Naive thymus-derived CD4-positive, alpha-beta T cell (primary cell): ENCODE measurements at regions not wholly inside any gene's neighbourhood (a gene's known extent, or its start where the extent isn't known, plus 50 kb on each side); places are given as distances from the start of the nearest gene placed in this dataset.
"Not testable (repeated sequence)": the region's sequence is repeated elsewhere in the genome, so short reads cannot be mapped to it uniquely, and the experiment has no call there.

ENCODE experiments used
- ATAC-seq: fragments of 150-1000 bp; cut with Tn5 transposase; 2 replicates; pipeline ENCODE4 v1.10.0; 2021; ENCODE audit warnings: mild to moderate bottlenecking, moderate library complexity
- CTCF ChIA-PET: fragments of 350-600 bp; sonication (Branson Sonifier 250); formaldehyde crosslinking; loops from one replicate; lab custom pipeline; 2021; ENCODE audit warnings: antibody characterized with exemption; lab: Charles Lee
- POLR2A ChIA-PET: fragments of 350-600 bp; sonication (Branson Sonifier 250); formaldehyde crosslinking; loops from one replicate; lab custom pipeline; 2021; ENCODE audit warnings: antibody characterized with exemption, inconsistent platforms; lab: Charles Lee
- DNase-seq, 9 donors: peaks; one replicate each; pipeline versions ENCODE4 v3.0.0 to v3.0.0-alpha.2; 2020 to 2022; ENCODE audit warnings: mixed read lengths in 1 of 9
- H3K27ac ChIP-seq: one replicate; pipeline ENCODE4 v1.7.0; 2013; ENCODE audit warnings: mild to moderate bottlenecking, low read depth, low read length, moderate library complexity
- H3K27me3 ChIP-seq, 2 donors: one replicate each; pipeline ENCODE4 v1.7.0; 2013; ENCODE audit warnings: low read length in 2 of 2, mild to moderate bottlenecking in 2 of 2, moderate library complexity in 2 of 2; ENCODE audit not compliant: control insufficient read depth in 2 of 2, insufficient read depth in 2 of 2
- H3K36me3 ChIP-seq, 3 experiments: 1 replicate in 2 of 3; 2 replicates in 1 of 3; pipeline ENCODE4 v1.7.0; 2013; ENCODE audit warnings: low read length in 3 of 3, mild to moderate bottlenecking in 3 of 3, moderate library complexity in 1 of 3; ENCODE audit not compliant: insufficient read depth in 3 of 3, control insufficient read depth in 2 of 3
- H3K4me1 ChIP-seq, 2 donors: one replicate each; pipeline ENCODE4 v1.7.0; 2013; ENCODE audit warnings: low read length in 2 of 2, mild to moderate bottlenecking in 2 of 2, moderate library complexity in 1 of 2; ENCODE audit not compliant: control insufficient read depth in 2 of 2, insufficient read depth in 2 of 2
- H3K4me3 ChIP-seq: 2 replicates; pipeline ENCODE4 v1.7.0; 2013; ENCODE audit warnings: mild to moderate bottlenecking, low read length
- H3K9me3 ChIP-seq, 3 experiments: 1 replicate in 2 of 3; 2 replicates in 1 of 3; pipeline ENCODE4 v1.7.0; 2013; ENCODE audit warnings: low read length in 3 of 3; ENCODE audit not compliant: control insufficient read depth in 2 of 3
- H3K27ac Mint-ChIP-seq, 9 donors: one replicate each; pipeline ENCODE4 v1.8.0; 2020 to 2022; ENCODE audit warnings: mixed read lengths in 9 of 9, mild to moderate bottlenecking in 8 of 9, moderate library complexity in 5 of 9, inconsistent platforms in 2 of 9
- H3K27me3 Mint-ChIP-seq, 5 donors: one replicate each; pipeline ENCODE4 v1.8.0; 2021 to 2022; ENCODE audit warnings: mixed read lengths in 5 of 5, mild to moderate bottlenecking in 1 of 5
- H3K36me3 Mint-ChIP-seq, 5 donors: one replicate each; pipeline ENCODE4 v1.8.0; 2020 to 2022; ENCODE audit warnings: mixed read lengths in 5 of 5, mild to moderate bottlenecking in 3 of 5, inconsistent platforms in 1 of 5
- H3K4me1 Mint-ChIP-seq, 7 donors: one replicate each; pipeline ENCODE4 v1.8.0; 2020 to 2022; ENCODE audit warnings: mixed read lengths in 7 of 7, mild to moderate bottlenecking in 3 of 7, inconsistent platforms in 1 of 7
- H3K4me3 Mint-ChIP-seq, 10 donors: one replicate each; pipeline ENCODE4 v1.8.0; 2020 to 2022; ENCODE audit warnings: mild to moderate bottlenecking in 10 of 10, mixed read lengths in 10 of 10, moderate library complexity in 6 of 10, inconsistent platforms in 2 of 10
- H3K9me3 Mint-ChIP-seq, 11 donors: one replicate each; pipeline ENCODE4 v1.8.0; 2020 to 2022; ENCODE audit warnings: mixed read lengths in 11 of 11, mild to moderate bottlenecking in 4 of 11, inconsistent platforms in 1 of 11, moderate library complexity in 1 of 11
- intact Hi-C, 2 donors: fragments of 100-400 bp; cut with micrococcal nuclease; formaldehyde crosslinking; loops; one replicate each; pipeline ENCODE4 v1.15.1; 2023

DNA sequence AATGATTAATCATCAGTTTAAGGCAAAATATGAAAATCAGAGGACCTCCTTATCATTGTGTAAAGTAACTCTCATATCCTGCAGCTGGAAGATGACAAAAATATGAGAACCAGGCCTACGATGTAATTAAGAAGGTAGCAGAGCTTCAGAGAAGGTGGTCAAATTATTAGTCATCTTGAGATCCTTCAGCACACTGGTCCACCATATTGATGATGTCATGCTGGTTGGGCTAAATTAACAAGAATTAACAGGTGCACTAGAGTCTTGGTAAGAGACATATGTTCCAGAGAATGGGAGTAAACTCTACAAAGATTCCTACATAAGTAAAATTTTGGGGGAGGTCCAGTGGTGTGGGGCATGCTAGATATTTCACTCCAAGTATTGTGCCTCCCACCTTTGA is 112.8 kb downstream of the OTOR start:
- H3K36me3 Mint-ChIP-seq: peaks cover 0 to 4% (median 0%) of the 10 kb centered on the region in 5 donors
- H3K27ac ChIP-seq: no peak overlapping the region
- ChIA-PET POLR2A (no interaction called here), CTCF (no interaction called here)
- no peaks in the 10 kb centered on the region for H3K36me3 ChIP-seq
- intact Hi-C loops: loop anchor here in 1 of 2 donors (2.0 kb wide), 1 partner anchor 46 kb away; no protein-coding TSS in a partner anchor
- H3K9me3 Mint-ChIP-seq: peaks cover 0 to 15% (median 8%) of the 10 kb centered on the region in 11 donors
- no peaks in the 10 kb centered on the region for H3K9me3 ChIP-seq
- ATAC-seq: no peak
- no peak overlapping the region for H3K27ac Mint-ChIP-seq
- no peaks in the 10 kb centered on the region for H3K4me1 Mint-ChIP-seq
- no peaks in the 10 kb centered on the region for H3K4me1 ChIP-seq
- H3K4me3 Mint-ChIP-seq: no peak overlapping the region
- no peaks in the 10 kb centered on the region for H3K27me3 ChIP-seq
- DNase-seq: no peak
- no peak overlapping the region for H3K4me3 ChIP-seq
- H3K27me3 Mint-ChIP-seq: peaks cover 0 to 34% (median 8%) of the 10 kb centered on the region in 5 donors

DNA sequence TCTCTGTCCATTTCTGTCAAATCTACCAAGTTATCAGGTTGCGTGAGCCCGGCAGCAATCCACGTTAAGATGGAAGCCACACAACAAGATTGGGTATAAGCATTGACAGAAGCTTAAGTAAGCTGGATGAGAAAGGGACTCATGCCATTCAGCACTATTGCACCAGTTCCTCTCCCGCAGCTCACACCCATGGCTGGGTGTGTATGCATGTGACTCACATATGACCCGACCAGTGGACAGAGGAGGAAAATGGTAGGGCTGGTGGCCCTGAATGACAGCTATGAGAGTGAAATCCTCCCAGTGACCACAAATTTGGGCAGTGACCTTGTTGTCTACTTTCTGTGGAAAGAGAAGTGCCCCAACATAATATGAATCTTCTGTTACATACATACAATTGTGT is 113.5 kb downstream of the OTOR start:
- Mint-ChIP-seq H3K4me3 (no peak overlapping the region), H3K27me3 (peaks cover 0 to 30% (median 8%) of the 10 kb centered on the region in 5 donors), H3K27ac (no peak overlapping the region), H3K36me3 (peaks cover 0 to 4% (median 0%) of the 10 kb centered on the region in 5 donors), H3K9me3 (peaks cover 0 to 15% (median 6%) of the 10 kb centered on the region in 11 donors), H3K4me1 (no peaks in the 10 kb centered on the region)
- no peaks in the 10 kb centered on the region for H3K9me3 ChIP-seq
- H3K4me1 ChIP-seq: no peaks in the 10 kb centered on the region
- H3K27me3 ChIP-seq: no peaks in the 10 kb centered on the region
- H3K4me3 ChIP-seq: no peak overlapping the region
- DNase-seq: no peak
- ChIA-PET CTCF (no interaction called here), POLR2A (no interaction called here)
- no peak for ATAC-seq
- H3K27ac ChIP-seq: no peak overlapping the region
- intact Hi-C loops: loop anchor here in 1 of 2 donors (2.0 kb wide), 1 partner anchor 47 kb away; no protein-coding TSS in a partner anchor
- H3K36me3 ChIP-seq: no peaks in the 10 kb centered on the region

DNA sequence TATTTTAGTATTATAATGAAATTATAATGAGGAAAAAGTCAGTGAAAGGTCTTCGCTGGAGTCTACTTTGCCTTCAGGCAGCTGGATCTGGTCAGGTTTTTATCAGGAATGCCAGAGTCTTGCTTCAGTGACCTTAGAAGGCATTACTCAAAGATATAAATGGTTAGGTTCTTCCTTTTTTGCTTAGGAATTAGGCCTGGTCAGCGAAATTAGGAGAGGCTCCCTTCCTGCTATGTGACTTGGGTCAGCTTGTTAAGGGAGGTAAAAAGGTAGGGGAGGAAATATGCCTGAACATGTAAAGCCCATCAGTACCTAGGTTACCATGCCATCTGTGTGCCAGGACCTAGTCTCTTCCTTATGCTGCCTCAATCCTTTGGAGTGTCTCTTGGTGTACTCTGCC is 115.1 kb downstream of the OTOR start:
- ATAC-seq (no peak), DNase-seq (no peak)
- ChIA-PET POLR2A (no interaction called here), CTCF (no interaction called here)
- H3K27me3 Mint-ChIP-seq: peaks cover 0 to 19% (median 7%) of the 10 kb centered on the region in 5 donors
- Histone ChIP-seq H3K36me3 (no peaks in the 10 kb centered on the region), H3K4me3 (no peak overlapping the region), H3K27me3 (no peaks in the 10 kb centered on the region), H3K4me1 (no peaks in the 10 kb centered on the region), H3K9me3 (no peaks in the 10 kb centered on the region), H3K27ac (no peak overlapping the region)
- peaks cover 0 to 9% (median 3%) of the 10 kb centered on the region in 11 donors for H3K9me3 Mint-ChIP-seq
- no peaks in the 10 kb centered on the region for H3K36me3 Mint-ChIP-seq
- H3K4me3 Mint-ChIP-seq: no peak overlapping the region
- intact Hi-C loops: no loop called here
- no peak overlapping the region for H3K27ac Mint-ChIP-seq
- no peaks in the 10 kb centered on the region for H3K4me1 Mint-ChIP-seq

DNA sequence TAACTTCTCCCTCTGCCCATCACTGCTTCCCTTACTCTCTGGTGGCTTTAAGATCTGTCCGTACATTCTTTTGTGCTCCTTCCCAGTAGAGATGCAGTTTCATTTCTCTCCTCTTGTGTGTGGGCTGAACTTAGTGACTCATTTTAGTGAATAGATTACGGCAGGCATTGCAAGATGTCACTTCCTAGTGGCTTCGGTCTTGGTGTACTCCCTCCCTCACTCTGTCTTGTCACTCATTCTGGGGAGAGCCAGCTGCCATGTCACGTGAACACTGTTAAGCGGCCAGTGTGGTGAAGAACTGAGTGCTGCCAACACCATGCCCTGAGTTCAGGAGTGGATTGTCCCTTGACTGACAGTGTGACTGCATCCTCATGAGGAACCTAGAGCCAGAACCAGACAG is 115.9 kb downstream of the OTOR start:
- no peak for ATAC-seq
- POLR2A ChIA-PET: no interaction called here

DNA sequence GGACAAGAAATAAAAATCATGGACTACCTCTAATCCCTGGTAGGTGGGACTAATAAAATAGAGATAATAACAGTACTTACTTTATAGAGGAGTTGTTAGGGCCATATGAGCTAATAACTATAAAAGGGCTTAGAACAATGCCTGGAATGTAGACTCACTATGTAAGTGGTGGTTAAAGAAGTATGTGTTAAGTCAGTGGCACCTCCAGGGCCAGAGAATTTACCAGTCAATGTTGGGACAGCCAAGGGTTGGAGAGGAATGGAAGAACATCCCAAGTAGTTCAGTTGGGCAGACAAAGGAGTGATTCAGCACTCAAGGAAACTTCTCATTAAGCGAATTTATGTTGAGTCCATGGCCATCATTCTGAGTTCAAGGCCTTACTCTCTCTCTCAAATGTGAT is 116.8 kb downstream of the OTOR start:
- H3K9me3 Mint-ChIP-seq: peaks cover 0 to 11% (median 2%) of the 10 kb centered on the region in 11 donors
- Histone ChIP-seq H3K4me3 (no peak overlapping the region), H3K9me3 (no peaks in the 10 kb centered on the region), H3K27me3 (no peaks in the 10 kb centered on the region), H3K36me3 (no peaks in the 10 kb centered on the region), H3K4me1 (no peaks in the 10 kb centered on the region), H3K27ac (no peak overlapping the region)
- intact Hi-C loops: no loop called here
- ChIA-PET POLR2A (no interaction called here), CTCF (no interaction called here)
- H3K4me1 Mint-ChIP-seq: no peaks in the 10 kb centered on the region
- no peak for DNase-seq
- no peaks in the 10 kb centered on the region for H3K36me3 Mint-ChIP-seq
- no peak for ATAC-seq
- H3K27me3 Mint-ChIP-seq: peaks cover 0 to 19% (median 7%) of the 10 kb centered on the region in 5 donors
- no peak overlapping the region for H3K27ac Mint-ChIP-seq
- no peak overlapping the region for H3K4me3 Mint-ChIP-seq

More for the DNA sequence above, 115.9 kb downstream of the OTOR start:
- no peaks in the 10 kb centered on the region for H3K9me3 ChIP-seq
- no peaks in the 10 kb centered on the region for H3K4me1 ChIP-seq
- CTCF ChIA-PET: no interaction called here
- Mint-ChIP-seq H3K36me3 (no peaks in the 10 kb centered on the region), H3K4me1 (no peaks in the 10 kb centered on the region), H3K27me3 (peaks cover 0 to 19% (median 7%) of the 10 kb centered on the region in 5 donors), H3K27ac (no peak overlapping the region), H3K4me3 (no peak overlapping the region), H3K9me3 (peaks cover 0 to 9% (median 2%) of the 10 kb centered on the region in 11 donors)
- H3K4me3 ChIP-seq: no peak overlapping the region
- H3K27me3 ChIP-seq: no peaks in the 10 kb centered on the region
- no peak for DNase-seq
- intact Hi-C loops: no loop called here
- no peaks in the 10 kb centered on the region for H3K36me3 ChIP-seq
- no peak overlapping the region for H3K27ac ChIP-seq

DNA sequence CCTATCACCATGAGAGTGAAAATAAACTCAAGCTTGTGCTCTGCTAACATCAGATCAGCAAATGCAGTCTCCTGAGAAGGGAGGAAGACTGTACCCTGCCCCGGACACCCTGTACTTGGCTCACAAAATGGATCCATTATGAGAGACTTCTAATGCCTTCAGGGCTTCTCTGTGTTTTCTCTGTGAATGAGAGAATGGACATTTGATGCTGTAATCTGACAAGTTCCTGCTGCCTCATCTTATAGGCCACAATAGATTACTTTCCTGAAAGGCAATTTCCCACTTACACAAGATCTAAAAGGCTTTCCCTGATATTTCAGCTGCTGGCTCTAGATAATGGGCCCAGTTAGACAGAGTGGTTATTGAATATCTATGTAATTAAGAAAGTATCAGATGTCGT is 117.2 kb downstream of the OTOR start:
- DNase-seq (no peak), ATAC-seq (no peak)
- Histone ChIP-seq H3K4me1 (no peaks in the 10 kb centered on the region), H3K4me3 (no peak overlapping the region), H3K27ac (no peak overlapping the region), H3K9me3 (no peaks in the 10 kb centered on the region), H3K27me3 (no peaks in the 10 kb centered on the region), H3K36me3 (no peaks in the 10 kb centered on the region)
- intact Hi-C loops: no loop called here
- peaks cover 0 to 11% (median 3%) of the 10 kb centered on the region in 11 donors for H3K9me3 Mint-ChIP-seq
- H3K4me1 Mint-ChIP-seq: no peaks in the 10 kb centered on the region
- ChIA-PET CTCF (no interaction called here), POLR2A (no interaction called here)
- H3K27ac Mint-ChIP-seq: no peak overlapping the region
- H3K27me3 Mint-ChIP-seq: peaks cover 0 to 19% (median 7%) of the 10 kb centered on the region in 5 donors
- H3K4me3 Mint-ChIP-seq: no peak overlapping the region
- no peaks in the 10 kb centered on the region for H3K36me3 Mint-ChIP-seq

DNA sequence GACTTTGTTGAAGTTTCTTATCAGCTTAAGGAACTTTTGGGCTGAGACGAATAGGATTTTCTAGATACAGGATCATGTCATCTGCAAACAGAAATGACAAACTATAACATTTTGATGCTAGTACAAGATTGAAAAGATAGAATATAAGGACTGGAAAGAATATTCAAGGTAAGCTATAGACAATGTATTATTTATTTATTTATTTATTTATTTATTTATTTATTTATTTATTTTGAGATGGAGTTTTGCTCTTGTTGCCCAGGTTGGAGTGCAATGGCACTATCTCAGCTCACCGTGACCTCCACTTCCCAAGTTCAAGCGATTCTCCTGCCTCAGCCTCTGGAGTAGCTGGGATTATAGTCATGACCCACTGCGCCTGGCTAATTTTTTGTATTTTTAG is 125.0 kb downstream of the OTOR start:
- POLR2A ChIA-PET, H3K36me3 Mint-ChIP-seq, intact Hi-C loops, DNase-seq, H3K36me3 ChIP-seq, H3K27ac Mint-ChIP-seq, H3K9me3 Mint-ChIP-seq, H3K4me1 ChIP-seq, H3K27ac ChIP-seq, H3K9me3 ChIP-seq, H3K27me3 ChIP-seq, H3K4me3 Mint-ChIP-seq, ATAC-seq, CTCF ChIA-PET, H3K4me3 ChIP-seq, H3K4me1 Mint-ChIP-seq, H3K27me3 Mint-ChIP-seq: not testable (repeated sequence)
